ENCODE measurements at regions not wholly inside any gene's neighbourhood (a gene's known extent, or its start where the extent isn't known, plus 50 kb on each side); places are given as distances from the start of the nearest gene placed in this dataset.

GRCh38 chr11:15845261-15845660, 511.1 kb downstream of the SOX6 start:
- TF ChIP-seq, protein P1, sequence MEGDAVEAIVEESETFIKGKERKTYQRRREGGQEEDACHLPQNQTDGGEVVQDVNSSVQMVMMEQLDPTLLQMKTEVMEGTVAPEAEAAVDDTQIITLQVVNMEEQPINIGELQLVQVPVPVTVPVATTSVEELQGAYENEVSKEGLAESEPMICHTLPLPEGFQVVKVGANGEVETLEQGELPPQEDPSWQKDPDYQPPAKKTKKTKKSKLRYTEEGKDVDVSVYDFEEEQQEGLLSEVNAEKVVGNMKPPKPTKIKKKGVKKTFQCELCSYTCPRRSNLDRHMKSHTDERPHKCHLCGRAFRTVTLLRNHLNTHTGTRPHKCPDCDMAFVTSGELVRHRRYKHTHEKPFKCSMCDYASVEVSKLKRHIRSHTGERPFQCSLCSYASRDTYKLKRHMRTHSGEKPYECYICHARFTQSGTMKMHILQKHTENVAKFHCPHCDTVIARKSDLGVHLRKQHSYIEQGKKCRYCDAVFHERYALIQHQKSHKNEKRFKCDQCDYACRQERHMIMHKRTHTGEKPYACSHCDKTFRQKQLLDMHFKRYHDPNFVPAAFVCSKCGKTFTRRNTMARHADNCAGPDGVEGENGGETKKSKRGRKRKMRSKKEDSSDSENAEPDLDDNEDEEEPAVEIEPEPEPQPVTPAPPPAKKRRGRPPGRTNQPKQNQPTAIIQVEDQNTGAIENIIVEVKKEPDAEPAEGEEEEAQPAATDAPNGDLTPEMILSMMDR (conservative IDR thresholded peaks at IDR 0.05; ENCODE audit: low read depth in 2 of 2): no peak
- TF ChIP-seq POLR2AphosphoS5 (IDR thresholded peaks at IDR 0.05; ENCODE audit: low read depth) (no peak), ZNF114 (CRISPR knock-in tag; IDR thresholded peaks at IDR 0.05) (peak; percentile 77; the same call in 1 of the 2 replicates), EZH2 (IDR thresholded peaks at IDR 0.05; ENCODE audit: low read depth, unreplicated experiment) (no peak), NANOG (IDR thresholded peaks at IDR 0.05; ENCODE audit: borderline replicate concordance) (no peak), ETS1 (IDR thresholded peaks at IDR 0.05) (no peak), CREB1 (CRISPR knock-in tag; IDR thresholded peaks at IDR 0.05; ENCODE audit: low read depth) (no peak), JUNB (IDR thresholded peaks at IDR 0.05; ENCODE audit: unreplicated experiment) (no peak), EZH2phosphoT487 (IDR thresholded peaks at IDR 0.05; ENCODE audit: unreplicated experiment) (no peak), ZNF331 (CRISPR knock-in tag; IDR thresholded peaks at IDR 0.05; ENCODE audit: low read depth) (no peak), STAT1 (IDR thresholded peaks at IDR 0.05; ENCODE audit: unreplicated experiment) (no peak), ZNF462 (CRISPR knock-in tag; IDR thresholded peaks at IDR 0.05) (peak; percentile 91)
- TF ChIP-seq, protein P2, sequence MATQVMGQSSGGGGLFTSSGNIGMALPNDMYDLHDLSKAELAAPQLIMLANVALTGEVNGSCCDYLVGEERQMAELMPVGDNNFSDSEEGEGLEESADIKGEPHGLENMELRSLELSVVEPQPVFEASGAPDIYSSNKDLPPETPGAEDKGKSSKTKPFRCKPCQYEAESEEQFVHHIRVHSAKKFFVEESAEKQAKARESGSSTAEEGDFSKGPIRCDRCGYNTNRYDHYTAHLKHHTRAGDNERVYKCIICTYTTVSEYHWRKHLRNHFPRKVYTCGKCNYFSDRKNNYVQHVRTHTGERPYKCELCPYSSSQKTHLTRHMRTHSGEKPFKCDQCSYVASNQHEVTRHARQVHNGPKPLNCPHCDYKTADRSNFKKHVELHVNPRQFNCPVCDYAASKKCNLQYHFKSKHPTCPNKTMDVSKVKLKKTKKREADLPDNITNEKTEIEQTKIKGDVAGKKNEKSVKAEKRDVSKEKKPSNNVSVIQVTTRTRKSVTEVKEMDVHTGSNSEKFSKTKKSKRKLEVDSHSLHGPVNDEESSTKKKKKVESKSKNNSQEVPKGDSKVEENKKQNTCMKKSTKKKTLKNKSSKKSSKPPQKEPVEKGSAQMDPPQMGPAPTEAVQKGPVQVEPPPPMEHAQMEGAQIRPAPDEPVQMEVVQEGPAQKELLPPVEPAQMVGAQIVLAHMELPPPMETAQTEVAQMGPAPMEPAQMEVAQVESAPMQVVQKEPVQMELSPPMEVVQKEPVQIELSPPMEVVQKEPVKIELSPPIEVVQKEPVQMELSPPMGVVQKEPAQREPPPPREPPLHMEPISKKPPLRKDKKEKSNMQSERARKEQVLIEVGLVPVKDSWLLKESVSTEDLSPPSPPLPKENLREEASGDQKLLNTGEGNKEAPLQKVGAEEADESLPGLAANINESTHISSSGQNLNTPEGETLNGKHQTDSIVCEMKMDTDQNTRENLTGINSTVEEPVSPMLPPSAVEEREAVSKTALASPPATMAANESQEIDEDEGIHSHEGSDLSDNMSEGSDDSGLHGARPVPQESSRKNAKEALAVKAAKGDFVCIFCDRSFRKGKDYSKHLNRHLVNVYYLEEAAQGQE (IDR thresholded peaks at IDR 0.05; ENCODE audit: unreplicated experiment): no peak
